GM19463 (cell line): ENCODE measurements at regions not wholly inside any gene's neighbourhood (a gene's known extent, or its start where the extent isn't known, plus 50 kb on each side); places are given as distances from the start of the nearest gene placed in this dataset.
"Not testable (repeated sequence)": the region's sequence is repeated elsewhere in the genome, so short reads cannot be mapped to it uniquely, and the experiment has no call there.

Source experiments
- ATAC-seq: cut with Tn5 transposase; IDR thresholded peaks from one replicate; pipeline ENCODE4 v1.9.1; 2021; ENCODE audit warnings: mild to moderate bottlenecking, moderate library complexity; ENCODE audit not compliant: unreplicated experiment

GRCh38 chr4:29908276-29908675 is 811.9 kb upstream of the PCDH7 start:
- no peak for ATAC-seq

- ATAC-seq = no peak
Measured at GRCh38 chr4:29927895-29928294, 792.3 kb upstream of the PCDH7 start.

- no peak for ATAC-seq
Measured at GRCh38 chr4:29948451-29948850, 771.7 kb upstream of the PCDH7 start.

- no peak for ATAC-seq
Measured at GRCh38 chr4:29948858-29949257, 771.3 kb upstream of the PCDH7 start.

- no peak for ATAC-seq
Measured at GRCh38 chr4:29966386-29966785, 753.8 kb upstream of the PCDH7 start.

- no peak for ATAC-seq
Measured at GRCh38 chr4:29970626-29971025, 749.5 kb upstream of the PCDH7 start.

- ATAC-seq = no peak
Measured at GRCh38 chr4:29972121-29972520, 748.0 kb upstream of the PCDH7 start.

- no peak for ATAC-seq
Measured at GRCh38 chr4:29983890-29984289, 736.3 kb upstream of the PCDH7 start.

GRCh38 chr4:30001628-30002027 is 718.5 kb upstream of the PCDH7 start:
- no peak for ATAC-seq

GRCh38 chr4:30002341-30002740 is 717.8 kb upstream of the PCDH7 start:
- ATAC-seq = no peak

- ATAC-seq = no peak
Measured at GRCh38 chr4:30005995-30006394, 714.2 kb upstream of the PCDH7 start.

GRCh38 chr4:30024526-30024925 is 695.6 kb upstream of the PCDH7 start:
- ATAC-seq = no peak

- no peak for ATAC-seq
Measured at GRCh38 chr4:30028826-30029225, 691.3 kb upstream of the PCDH7 start.

GRCh38 chr4:30056016-30056766 is 664.0 kb upstream of the PCDH7 start:
- ATAC-seq = no peak

- no peak for ATAC-seq
Measured at GRCh38 chr4:30068234-30068633, 651.9 kb upstream of the PCDH7 start.

GRCh38 chr4:30073011-30073710 is 647.0 kb upstream of the PCDH7 start:
- ATAC-seq = no peak

GRCh38 chr4:30092420-30093128 is 627.6 kb upstream of the PCDH7 start:
- ATAC-seq = not testable (repeated sequence)

- ATAC-seq = no peak
Measured at GRCh38 chr4:30094887-30095286, 625.3 kb upstream of the PCDH7 start.

- no peak for ATAC-seq
Measured at GRCh38 chr4:30103455-30103854, 616.7 kb upstream of the PCDH7 start.

- no peak for ATAC-seq
Measured at GRCh38 chr4:30116401-30116800, 603.8 kb upstream of the PCDH7 start.

- no peak for ATAC-seq
Measured at GRCh38 chr4:30117433-30117832, 602.7 kb upstream of the PCDH7 start.

GRCh38 chr4:30122711-30123110 is 597.5 kb upstream of the PCDH7 start:
- ATAC-seq = no peak
